Thoracic aorta (tissue), 2 donors: ENCODE measurements at regions not wholly inside any gene's neighbourhood (a gene's known extent, or its start where the extent isn't known, plus 50 kb on each side); places are given as distances from the start of the nearest gene placed in this dataset.

ENCODE experiments used
- ATAC-seq: fragments of 150-250 bp; one replicate; pipeline ENCODE4 v1.8.0; 2017; ENCODE audit warnings: low read depth; ENCODE audit not compliant: insufficient number of reproducible peaks, low FRiP score
- DNase-seq: peaks from one replicate; pipeline ENCODE4 v3.0.0-alpha.2; 2020; ENCODE audit warnings: low spot score
- H3K27ac ChIP-seq, 2 donors: fragments of 200-600 bp; sonication (generic); 1 replicate in 1 of 2; 2 replicates in 1 of 2; pipeline ENCODE4 v1.5.1; 2016; ENCODE audit warnings: mild to moderate bottlenecking in 2 of 2, moderate library complexity in 2 of 2
- H3K27me3 ChIP-seq: fragments of 200-600 bp; sonication (generic); replicated peaks from 2 replicates; pipeline ENCODE4 v1.6.0; 2016; ENCODE audit warnings: mild to moderate bottlenecking; ENCODE audit not compliant: insufficient read depth
- H3K36me3 ChIP-seq: fragments of 200-600 bp; sonication (generic); one replicate; pipeline ENCODE4 v1.5.1; 2016
- H3K4me1 ChIP-seq, 2 donors: fragments of 200-600 bp; sonication (generic); 1 replicate in 1 of 2; 2 replicates in 1 of 2; pipeline versions ENCODE4 v1.5.1 to v1.6.0; 2016; ENCODE audit warnings: low read depth in 2 of 2, mild to moderate bottlenecking in 1 of 2; ENCODE audit not compliant: control insufficient read depth in 1 of 2
- H3K4me3 ChIP-seq: fragments of 200-600 bp; sonication (generic); 2 replicates; pipeline ENCODE4 v1.5.1; 2016; ENCODE audit warnings: mild to moderate bottlenecking
- H3K9me3 ChIP-seq: fragments of 200-600 bp; sonication (generic); 2 replicates; pipeline ENCODE4 v1.5.1; 2016
- CTCF ChIP-seq: fragments of 200-600 bp; sonication (generic); IDR thresholded peaks from one replicate; pipeline ENCODE4 v1.5.1; 2019; ENCODE audit warnings: antibody characterized with exemption

- Histone ChIP-seq H3K27ac (no peak overlapping the region), H3K9me3 (no peaks in the 10 kb centered on the region)
- no peak for DNase-seq
Observed at GRCh38 chr1:221456918-221457317, 285.0 kb downstream of the DUSP10 start.

GRCh38 chr1:221457685-221458446 lies 284.0 kb downstream of the DUSP10 start:
- Histone ChIP-seq H3K27me3 (no peaks in the 10 kb centered on the region), H3K36me3 (no peaks in the 10 kb centered on the region), H3K9me3 (no peaks in the 10 kb centered on the region), H3K4me3 (no peak overlapping the region), H3K27ac (no peak overlapping the region), H3K4me1 (no peaks in the 10 kb centered on the region)
- DNase-seq (no peak), ATAC-seq (no peak)
- TF ChIP-seq CTCF: no peak

More at GRCh38 chr1:221456918-221457317, 285.0 kb downstream of the DUSP10 start:
- Histone ChIP-seq H3K4me3 (no peak overlapping the region), H3K36me3 (no peaks in the 10 kb centered on the region), H3K27me3 (no peaks in the 10 kb centered on the region), H3K4me1 (no peaks in the 10 kb centered on the region)
- no peak for TF ChIP-seq CTCF
- ATAC-seq: no peak

- TF ChIP-seq CTCF: no peak
- ATAC-seq: no peak
Observed at GRCh38 chr1:221458447-221459156, 283.3 kb downstream of the DUSP10 start.

GRCh38 chr1:221459558-221459957 lies 282.3 kb downstream of the DUSP10 start:
- Histone ChIP-seq H3K36me3 (no peaks in the 10 kb centered on the region), H3K27ac (no peak overlapping the region), H3K9me3 (no peaks in the 10 kb centered on the region), H3K27me3 (no peaks in the 10 kb centered on the region), H3K4me3 (no peak overlapping the region), H3K4me1 (no peaks in the 10 kb centered on the region)
- no peak for ATAC-seq
- DNase-seq: no peak
- TF ChIP-seq CTCF: no peak

More at GRCh38 chr1:221458447-221459156, 283.3 kb downstream of the DUSP10 start:
- no peaks in the 10 kb centered on the region for H3K9me3 ChIP-seq
- H3K4me1 ChIP-seq: no peaks in the 10 kb centered on the region
- DNase-seq: no peak
- H3K36me3 ChIP-seq: no peaks in the 10 kb centered on the region
- H3K4me3 ChIP-seq: no peak overlapping the region
- no peak overlapping the region for H3K27ac ChIP-seq
- no peaks in the 10 kb centered on the region for H3K27me3 ChIP-seq

- H3K4me3 ChIP-seq: no peak overlapping the region
- H3K9me3 ChIP-seq: no peaks in the 10 kb centered on the region
- H3K36me3 ChIP-seq: no peaks in the 10 kb centered on the region
- H3K4me1 ChIP-seq: no peaks in the 10 kb centered on the region
- no peak for TF ChIP-seq CTCF
- DNase-seq (no peak), ATAC-seq (no peak)
- H3K27ac ChIP-seq: no peak overlapping the region
- H3K27me3 ChIP-seq: no peaks in the 10 kb centered on the region
Observed at GRCh38 chr1:221462345-221462744, 279.5 kb downstream of the DUSP10 start.
